Activated T-helper 1 cell treated with anti-CD3 and anti-CD28 coated beads, Interleukin-2, amount 50 U/mL, for 16 hours (primary cell): ENCODE measurements at regions not wholly inside any gene's neighbourhood (a gene's known extent, or its start where the extent isn't known, plus 50 kb on each side); places are given as distances from the start of the nearest gene placed in this dataset.
A peak's percentile ranks its signal among the peaks of the same experiment; 100 is the strongest.
"Not testable (repeated sequence)": the region's sequence is repeated elsewhere in the genome, so short reads cannot be mapped to it uniquely, and the experiment has no call there.

ENCODE experiments used
- DNase-seq, 2 donors: peaks; one replicate each; pipeline ENCODE4 v3.0.0-alpha.2; 2020; ENCODE audit warnings: low read depth in 1 of 2, low spot score in 1 of 2

- not testable (repeated sequence) for DNase-seq
These were observed 59.3 kb downstream of the NUTM2D start for GRCh38 chr10:87416892-87417291.

- DNase-seq: not testable (repeated sequence)
These were observed 65.1 kb downstream of the NUTM2D start for GRCh38 chr10:87422641-87423040.

- not testable (repeated sequence) for DNase-seq
These were observed 67.3 kb downstream of the NUTM2D start for GRCh38 chr10:87424697-87425373.

- DNase-seq: not testable (repeated sequence)
These were observed 70.9 kb upstream of the MINPP1 start for GRCh38 chr10:87433836-87434235.

- not testable (repeated sequence) for DNase-seq
These were observed 69.3 kb upstream of the MINPP1 start for GRCh38 chr10:87435295-87435826.

- peak in 1 of 2 donors; percentile 3 for DNase-seq
These were observed 68.6 kb upstream of the MINPP1 start for GRCh38 chr10:87436104-87436503.

- DNase-seq: not testable (repeated sequence)
These were observed 67.2 kb upstream of the MINPP1 start for GRCh38 chr10:87437450-87437849.
